Epithelial cell of prostate (primary cell): ENCODE measurements at regions not wholly inside any gene's neighbourhood (a gene's known extent, or its start where the extent isn't known, plus 50 kb on each side); places are given as distances from the start of the nearest gene placed in this dataset.

Experiments used
- DNase-seq: peaks from one replicate; pipeline ENCODE4 v3.0.0-alpha.2; 2011; ENCODE audit warnings: low read depth, low spot score
- H3K27ac ChIP-seq: fragments of 450-650 bp; 2 replicates; pipeline ENCODE4 v1.5.1; 2017; ENCODE audit warnings: mild to moderate bottlenecking

DNA sequence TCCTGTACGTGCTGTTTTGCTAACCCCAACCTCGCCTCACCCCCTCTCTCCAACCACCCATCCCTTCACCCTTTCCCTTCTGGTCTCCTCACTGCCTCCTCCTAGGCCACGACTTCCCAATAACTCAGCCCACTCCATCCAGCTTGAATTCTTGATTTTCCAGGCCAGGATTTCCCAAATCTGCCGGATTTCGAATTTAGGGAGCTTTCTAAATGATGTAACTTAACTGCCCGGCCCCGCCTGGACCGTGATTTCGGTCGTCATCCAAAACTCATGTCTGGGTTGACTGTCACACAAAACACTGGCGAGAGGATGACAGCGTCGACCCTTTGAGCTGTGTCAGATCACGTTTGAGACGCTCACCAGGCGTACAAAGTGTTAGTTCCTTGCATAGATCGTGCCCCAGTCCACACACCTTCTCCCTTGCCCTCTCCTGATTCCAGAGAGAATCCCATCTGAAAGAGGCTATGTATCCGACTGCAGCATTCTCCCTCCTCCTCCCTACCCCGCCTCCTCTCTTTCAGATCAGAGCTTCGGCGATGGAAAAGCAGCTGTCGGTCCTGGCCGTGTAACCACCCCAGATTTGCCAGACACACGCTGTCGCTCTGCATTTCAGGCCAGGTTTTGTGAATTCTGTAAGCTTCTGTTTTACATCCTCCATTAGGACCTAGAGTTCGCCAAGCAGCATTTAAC, 168.2 kb downstream of the GPX5 start:
- H3K27ac ChIP-seq = no peak overlapping the region
- DNase-seq = no peak

DNA sequence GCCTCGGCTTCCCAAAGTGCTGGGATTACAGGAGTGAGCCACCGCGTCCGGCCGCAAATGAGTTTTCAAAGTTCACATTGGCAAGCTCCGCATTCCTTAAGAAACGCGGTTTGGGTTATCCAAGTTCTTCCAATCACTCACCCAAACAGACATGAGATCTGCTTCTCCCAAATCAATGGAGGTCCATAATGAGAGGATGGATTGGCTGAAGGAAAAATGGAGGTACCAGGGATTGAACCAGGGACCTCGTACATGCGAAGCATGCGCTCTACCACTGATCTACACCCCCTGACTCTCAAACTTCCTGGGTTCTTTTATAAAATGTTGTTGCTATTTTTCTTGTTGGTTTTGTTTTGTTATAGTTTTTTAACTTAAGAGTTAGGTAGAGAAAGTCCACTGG, 170.0 kb downstream of the GPX5 start:
- DNase-seq = no peak
- no peak overlapping the region for H3K27ac ChIP-seq

DNA sequence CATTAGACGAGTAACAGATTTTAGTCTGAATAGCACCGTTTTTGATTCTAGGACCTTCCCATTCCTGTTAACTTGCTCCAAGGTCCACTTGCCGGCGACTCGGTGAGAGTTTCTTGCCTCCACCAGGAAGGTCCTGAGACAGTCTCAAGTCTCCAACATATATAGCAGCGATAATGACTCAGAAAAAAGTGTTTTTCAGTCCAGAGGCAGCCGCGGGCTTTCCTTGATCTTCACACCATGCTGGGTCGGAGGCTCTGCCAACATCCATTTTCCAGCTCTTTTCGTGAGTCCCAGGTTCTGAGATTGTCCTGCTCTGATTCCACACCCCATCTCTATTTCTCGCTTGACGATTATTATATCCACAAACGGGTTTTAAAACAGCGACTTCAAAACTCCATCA, 170.5 kb downstream of the GPX5 start:
- no peak overlapping the region for H3K27ac ChIP-seq
- DNase-seq = no peak

DNA sequence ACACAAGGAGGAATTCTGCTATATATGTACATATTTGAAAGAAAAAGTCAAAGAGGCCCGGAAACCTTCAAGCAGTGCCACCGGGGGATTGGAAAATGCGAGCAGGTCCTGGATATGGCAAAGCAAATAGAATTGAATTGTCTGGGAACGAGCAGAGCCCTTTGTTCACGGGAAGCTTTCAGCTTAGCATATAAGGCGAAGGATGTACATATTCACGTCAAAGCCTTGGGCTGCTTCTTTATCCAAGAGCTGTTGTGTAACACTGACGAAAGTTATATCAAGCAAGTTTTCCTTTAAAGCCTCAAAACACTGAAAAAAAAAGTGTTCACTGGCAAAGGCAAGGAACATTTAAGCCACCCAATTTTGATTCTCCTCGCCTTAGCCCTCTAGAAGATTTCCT, 171.0 kb downstream of the GPX5 start:
- no peak overlapping the region for H3K27ac ChIP-seq
- no peak for DNase-seq

DNA sequence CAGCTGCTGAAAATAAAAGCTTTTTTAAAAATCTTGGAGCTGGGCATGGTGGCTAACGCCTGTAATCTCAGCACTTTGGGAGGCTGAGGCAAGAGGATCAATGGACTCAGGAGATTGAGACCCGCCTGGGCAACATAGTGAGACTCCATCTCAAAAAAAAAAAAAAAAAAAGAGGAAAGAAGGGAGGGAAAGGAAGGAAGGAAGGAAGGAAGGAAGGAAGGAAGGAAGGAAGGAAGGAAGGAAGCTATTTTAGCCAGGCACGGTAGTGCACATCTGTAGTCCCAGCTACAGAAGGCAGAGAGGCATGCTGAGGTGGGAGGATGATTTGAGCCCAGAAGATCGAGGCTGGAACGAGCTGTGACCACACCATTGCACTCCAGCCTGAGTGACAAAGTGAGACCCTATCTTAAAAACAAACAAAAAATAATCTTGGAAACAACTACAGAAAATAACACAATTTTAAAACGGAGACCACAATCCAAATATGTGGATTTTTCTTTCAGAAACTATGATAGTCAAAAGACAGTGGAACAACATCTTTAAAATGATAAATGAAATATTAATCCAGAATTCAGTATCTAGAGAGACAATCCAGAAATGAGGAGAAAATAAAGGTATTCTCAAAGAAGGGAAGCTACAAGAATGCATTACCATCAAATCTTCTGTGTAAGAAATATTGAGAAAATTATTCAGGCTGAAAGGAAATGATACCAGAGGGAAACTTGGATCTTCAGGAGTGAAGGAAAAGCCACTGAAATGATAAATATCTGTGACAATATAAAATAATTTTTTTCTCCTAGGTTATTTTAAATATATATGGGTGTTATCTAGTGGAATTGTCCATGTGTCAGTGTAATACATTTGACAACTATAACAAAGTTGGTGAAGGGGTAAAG, 182.0 kb downstream of the GPX5 start:
- no peak for DNase-seq
- no peak overlapping the region for H3K27ac ChIP-seq

DNA sequence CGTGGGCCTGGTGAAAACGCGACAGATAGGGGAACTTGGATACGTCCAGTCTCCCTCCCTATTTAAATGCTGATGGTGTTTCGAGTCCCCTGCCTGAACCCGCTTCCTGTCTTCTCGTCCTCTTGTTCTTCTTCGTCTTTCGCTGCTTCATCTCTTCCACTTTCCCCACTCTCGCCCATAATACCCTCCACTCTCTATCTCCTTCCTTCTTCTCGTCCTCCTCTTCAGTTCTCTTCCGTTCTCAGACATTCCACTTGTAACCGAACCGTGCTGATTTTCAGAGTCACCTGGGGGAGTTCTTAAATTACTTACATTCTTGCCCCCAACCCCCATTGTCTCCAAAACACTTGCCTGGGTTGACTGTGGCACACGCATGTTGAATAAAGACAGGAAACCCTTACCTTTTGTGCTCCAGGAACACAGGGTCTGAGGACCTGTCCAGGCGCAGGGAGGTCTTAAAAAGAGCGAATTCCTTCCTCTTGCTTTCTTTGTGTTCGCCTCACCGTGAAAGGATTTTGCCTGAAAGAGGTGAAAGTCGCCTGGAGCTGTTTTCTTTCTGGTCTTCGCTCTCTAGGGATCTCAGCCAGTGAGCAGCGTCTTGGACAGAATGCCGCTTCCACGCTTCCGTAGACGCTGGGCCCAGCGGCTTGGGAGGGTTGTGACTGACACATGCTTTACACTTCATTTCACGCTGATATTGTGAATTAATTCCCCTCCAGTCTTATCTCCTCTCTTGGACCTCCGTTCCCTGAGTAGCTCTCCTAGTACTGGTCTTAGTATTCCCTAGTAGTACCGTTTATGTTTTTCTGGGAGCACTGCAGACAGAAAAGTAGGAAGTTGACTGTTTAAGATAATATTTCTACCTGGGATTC, 184.0 kb downstream of the GPX5 start:
- H3K27ac ChIP-seq = no peak overlapping the region
- no peak for DNase-seq

DNA sequence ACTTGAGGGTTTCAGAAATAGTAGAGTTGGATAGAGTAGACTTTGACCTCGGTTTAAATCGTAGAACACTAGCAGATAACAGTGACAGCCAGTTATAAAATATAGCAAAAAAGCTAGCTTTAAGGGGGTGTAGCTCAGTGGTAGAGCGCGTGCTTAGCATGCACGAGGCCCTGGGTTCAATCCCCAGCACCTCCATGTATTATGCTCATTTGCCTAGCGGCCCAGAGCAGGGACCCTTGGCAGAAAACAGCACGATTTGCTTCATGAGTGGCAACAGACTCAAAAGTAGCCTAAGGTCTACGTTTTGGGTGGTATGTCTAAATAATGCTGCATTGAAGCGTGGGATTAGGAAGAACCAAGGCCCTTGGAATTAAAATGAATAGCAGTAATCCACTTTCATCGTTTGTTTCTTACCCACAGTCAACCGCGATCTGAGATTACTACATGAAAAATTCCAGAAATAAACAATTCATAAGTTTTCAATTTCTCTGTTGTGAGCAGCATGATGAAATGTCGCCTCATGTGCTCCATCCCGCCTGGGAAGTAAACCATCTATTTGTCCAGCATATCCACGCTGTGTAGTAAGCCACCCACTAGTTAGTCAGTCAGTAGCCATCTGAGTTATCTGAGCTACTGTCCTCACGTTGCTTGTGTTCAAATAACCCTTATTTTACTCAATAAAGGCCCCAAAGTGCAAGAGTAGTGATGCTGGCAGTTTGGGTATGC, 184.9 kb downstream of the GPX5 start:
- DNase-seq = no peak
- no peak overlapping the region for H3K27ac ChIP-seq

DNA sequence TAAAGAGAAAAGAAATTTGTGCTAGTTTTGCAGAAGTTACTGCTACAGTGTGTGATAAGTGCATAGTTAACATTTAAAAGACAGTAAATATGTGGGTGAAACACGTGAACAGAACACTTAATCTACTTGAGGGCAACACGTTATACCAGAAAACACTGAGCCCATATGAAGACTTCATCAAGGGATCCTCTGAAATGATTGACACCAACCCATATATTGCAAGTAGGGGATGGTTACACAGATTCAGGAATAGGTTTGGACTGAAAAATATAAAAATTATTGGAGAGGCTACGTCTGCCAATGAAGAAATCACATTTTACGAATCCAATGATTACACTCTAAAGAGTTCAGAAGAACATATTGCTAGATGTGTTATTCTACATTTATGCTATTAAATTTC, 185.6 kb downstream of the GPX5 start:
- DNase-seq = no peak
- H3K27ac ChIP-seq = peak overlapping the region; percentile 68

DNA sequence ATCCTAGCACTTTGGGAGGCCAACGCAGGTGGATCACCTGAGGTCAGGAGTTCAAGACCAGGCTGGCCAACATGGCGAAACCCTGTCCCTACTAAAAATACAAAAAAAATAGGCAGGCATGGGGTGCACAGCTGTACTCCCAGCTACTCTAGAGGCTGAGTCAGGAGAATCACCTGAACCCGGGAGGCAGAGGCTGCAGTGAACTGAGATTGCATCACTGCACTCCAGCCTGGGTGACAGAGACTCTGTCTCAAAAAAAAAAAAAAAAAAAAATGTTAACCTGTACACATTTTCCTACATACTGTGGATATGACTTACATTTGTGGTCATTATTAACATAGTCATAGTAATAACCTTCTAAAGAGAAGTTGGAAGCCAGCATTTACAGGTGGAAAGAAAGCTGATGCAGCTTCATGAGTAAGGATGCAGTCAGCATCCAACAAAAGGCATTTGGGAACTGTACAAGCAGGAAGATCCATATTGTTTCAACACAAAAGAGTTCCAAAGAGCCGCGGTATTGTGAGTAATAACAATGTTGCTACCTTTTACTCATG, 186.2 kb downstream of the GPX5 start:
- peak overlapping the region; percentile 68 for H3K27ac ChIP-seq
- peak; percentile 98 for DNase-seq

DNA sequence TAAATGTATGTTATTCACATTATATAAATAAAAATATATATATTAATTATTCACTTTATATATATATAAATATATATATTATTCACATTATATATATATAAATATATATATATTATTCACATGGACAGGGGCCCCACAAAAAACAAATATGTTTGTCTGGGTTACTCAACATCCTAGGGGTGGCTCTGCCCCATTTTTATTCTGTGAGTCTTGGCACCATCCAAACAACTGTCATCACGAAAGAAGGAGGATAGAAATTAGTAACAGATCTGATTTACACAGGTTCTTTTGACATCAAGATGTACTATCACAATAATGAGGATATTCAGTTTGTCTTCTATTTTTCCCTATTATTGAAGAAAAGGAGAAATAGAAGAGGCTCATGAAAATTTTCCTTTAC, 187.3 kb downstream of the GPX5 start:
- DNase-seq = no peak
- H3K27ac ChIP-seq = no peak overlapping the region

DNA sequence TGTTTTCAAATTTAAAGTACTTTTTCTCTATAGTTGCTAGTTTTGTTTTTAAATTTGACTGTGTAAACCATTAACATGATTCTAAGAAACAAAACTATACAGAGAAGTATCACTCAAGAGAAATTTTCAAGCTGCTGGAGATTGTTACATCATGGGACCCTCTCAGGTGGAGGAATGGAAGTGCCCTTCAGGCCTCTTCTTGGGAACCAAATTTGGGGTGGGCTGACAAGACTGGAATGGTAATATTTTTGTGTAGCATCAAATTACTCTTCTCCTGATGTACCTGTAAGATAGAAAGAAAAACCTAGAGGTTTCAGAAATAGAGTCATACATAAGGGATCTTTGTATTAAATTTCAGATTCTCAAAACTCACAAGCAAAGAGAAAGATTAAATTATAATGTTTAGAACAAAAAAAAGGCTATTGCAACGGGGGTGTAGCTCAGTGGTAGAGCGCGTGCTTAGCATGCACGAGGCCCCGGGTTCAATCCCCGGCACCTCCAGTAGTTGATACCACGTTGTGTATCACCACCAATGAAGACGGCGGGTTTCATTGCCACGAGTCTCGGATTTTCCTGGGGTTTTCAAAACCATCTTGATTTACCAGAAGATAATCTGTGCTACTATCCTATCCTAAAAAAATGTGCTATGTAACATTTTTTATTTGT, 193.7 kb downstream of the GPX5 start:
- H3K27ac ChIP-seq = no peak overlapping the region
- DNase-seq = no peak

DNA sequence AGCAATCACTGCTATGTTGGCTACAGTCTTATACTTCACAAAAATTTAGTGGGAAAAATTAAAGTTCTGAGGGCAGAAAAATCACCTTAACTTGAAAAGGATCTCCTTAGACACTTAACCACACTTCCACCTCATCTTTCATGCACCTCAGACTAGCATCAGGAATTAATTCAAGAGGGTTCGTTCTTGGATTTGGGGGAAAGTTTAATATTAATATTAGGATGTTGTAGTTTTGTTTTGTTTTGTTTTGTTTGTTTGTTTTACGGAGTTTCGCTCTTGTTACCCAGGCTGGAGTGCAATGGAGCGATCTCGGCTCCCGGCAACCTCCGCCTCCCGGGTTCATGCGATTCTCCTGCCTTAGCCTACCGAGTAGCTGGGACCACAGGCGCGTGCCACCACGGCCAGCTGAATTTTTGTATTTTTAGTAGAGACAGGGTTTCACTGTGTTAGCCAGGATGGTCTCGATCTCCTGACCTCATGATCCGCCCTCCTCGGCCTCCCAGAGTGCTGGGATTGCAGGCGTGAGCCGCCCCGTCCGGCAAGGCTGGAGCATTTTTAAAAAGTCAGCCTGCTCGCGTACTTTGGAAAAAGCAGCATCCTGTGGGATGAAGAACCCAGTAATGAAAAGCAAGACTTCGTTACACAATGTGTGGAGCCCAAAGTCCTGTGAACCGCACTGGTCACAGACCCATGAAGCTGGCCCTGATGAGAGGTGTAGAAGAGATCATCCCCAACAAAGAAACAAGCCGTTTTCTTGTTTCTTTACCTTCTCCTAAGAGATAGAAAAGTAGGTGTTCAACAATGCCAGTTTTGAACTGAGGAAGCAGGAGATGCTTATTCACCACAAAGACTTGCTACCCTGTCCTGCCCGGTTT, 194.9 kb downstream of the GPX5 start:
- no peak overlapping the region for H3K27ac ChIP-seq
- DNase-seq = no peak

DNA sequence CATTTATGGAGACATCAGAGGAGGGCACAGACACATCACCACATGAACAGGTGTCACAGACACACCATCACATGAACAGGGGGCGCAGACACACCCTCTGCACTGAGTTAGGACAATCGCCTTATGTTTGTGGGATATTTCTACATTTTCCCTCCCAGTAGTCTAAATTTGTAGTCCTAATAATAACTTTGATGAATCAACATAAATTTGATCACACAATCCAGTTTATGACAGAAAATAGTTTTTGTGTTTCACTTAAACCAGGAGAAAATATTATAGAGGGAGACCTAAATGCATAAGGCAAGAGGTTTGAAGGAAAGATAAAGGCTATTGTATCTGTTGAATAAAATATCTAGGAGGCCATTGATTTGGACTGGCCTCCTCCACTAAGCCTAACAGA, 195.7 kb downstream of the GPX5 start:
- no peak overlapping the region for H3K27ac ChIP-seq
- DNase-seq = no peak

DNA sequence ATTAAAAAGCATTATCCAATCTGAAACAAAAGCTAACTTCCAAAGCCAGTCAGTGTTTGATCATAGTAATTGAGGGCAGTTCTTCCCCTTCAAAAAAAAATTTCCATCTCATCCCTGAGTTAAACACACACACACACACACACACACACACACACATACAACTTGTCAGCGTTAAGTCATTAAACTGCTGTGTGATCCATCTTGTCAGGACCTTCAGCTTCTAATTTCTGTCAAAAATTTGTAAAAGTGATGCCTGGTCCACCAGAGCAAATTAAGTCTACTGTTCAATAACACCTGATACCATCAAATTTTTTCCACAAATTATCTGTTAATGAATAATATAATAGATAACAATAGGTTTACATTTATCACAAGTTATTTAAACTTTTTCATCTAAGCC, 198.7 kb downstream of the GPX5 start:
- no peak for DNase-seq

DNA sequence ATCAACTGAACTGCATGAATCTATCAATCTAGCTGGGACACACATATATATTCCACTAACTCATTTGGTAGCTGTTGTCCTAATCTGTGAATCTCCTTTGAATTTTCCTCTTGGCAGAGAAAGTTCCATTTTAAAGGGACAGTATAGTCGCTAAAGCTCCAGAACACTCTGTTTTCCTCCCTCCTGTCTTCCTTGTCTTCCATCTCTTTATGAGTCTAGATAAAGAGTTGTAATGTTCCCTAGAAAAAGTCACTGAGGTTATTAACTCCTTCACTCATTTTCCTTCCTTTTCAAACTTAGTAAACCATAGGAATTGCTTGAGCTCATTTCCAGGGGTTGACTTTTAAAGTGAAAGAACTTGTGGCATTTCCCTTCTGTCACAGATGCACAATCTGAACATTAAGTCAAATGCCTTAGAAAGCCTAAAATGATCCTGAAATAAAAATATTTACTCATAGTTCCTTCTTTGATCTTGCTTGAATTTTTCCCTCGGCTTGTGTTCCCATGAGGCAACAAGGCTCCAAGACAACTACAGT, 198.4 kb downstream of the TRIM27 start:
- H3K27ac ChIP-seq = no peak overlapping the region
- DNase-seq = no peak

More for the DNA sequence above, 198.7 kb downstream of the GPX5 start:
- no peak overlapping the region for H3K27ac ChIP-seq

DNA sequence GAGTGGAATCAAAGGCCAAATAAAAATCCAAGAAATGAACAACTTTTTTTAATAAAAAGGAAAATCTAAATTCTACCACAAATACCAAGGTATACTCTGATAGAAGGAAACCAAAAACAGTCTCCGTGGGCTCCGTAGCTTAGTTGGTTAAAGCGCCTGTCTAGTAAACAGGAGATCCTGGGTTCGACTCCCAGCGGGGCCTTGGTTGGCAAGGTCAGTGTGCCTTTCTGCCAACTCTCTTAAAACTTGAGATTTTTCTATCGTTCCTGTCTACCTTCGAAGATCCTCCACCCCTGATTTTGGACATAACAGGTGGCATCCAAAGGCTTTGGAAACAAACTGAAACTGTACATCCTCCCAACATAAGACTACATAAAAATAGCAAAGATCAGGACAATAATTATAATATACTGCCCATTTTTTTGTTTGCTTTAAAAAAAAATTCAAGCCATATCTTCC, 197.9 kb downstream of the TRIM27 start:
- DNase-seq = no peak
- no peak overlapping the region for H3K27ac ChIP-seq

DNA sequence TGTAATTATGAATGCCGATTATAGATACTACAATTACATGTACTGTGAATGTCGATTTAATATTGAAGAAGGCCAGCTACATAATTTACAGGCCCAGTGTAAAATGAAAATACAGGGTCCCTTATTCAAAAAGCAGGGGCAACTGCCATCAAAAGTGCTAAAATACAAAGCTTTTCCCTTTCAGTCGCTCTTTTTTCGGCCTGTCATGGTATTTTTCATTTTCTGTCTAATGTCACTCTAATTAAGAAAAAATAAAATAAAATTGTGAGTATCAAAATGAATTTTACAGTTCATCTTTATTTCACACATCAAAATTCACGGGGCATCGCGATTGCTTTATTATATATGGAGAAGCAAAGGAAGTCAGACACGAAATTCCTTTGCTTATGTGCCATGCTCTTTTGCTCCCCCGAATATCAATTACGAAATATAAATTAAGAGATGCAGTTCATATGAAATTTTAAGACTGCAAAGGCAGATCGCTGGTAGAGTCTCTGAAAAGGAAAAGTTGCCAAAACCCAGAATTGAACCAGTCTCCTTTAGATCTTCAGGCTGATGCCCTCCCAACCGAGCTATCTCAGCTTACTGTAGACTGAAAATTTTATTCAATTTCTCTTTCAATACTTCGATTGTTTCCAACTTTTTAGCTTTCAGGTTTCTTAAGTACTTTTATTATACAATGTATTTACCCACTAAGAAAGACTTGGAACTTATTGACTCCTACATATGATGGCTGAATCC, 197.0 kb downstream of the TRIM27 start:
- no peak overlapping the region for H3K27ac ChIP-seq
- DNase-seq = no peak
